Body of pancreas (tissue), 4 donors: ENCODE measurements at regions not wholly inside any gene's neighbourhood (a gene's known extent, or its start where the extent isn't known, plus 50 kb on each side); places are given as distances from the start of the nearest gene placed in this dataset.
A peak's percentile ranks its signal among the peaks of the same experiment; 100 is the strongest.

Experiments
- ATAC-seq: fragments of 150-250 bp; one replicate; pipeline ENCODE4 v1.9.1; 2016
- DNase-seq, 4 donors: peaks; one replicate each; pipeline ENCODE4 v3.0.0-alpha.2; 2019
- H3K27ac ChIP-seq, 4 donors: fragments of 200-600 bp; sonication (generic); 1 replicate in 3 of 4; 2 replicates in 1 of 4; pipeline versions ENCODE4 v1.5.1 to v1.6.1; 2016 to 2019; ENCODE audit warnings: mild to moderate bottlenecking in 1 of 4, mixed read lengths in 1 of 4, moderate library complexity in 1 of 4
- H3K27me3 ChIP-seq, 2 donors: fragments of 200-600 bp; sonication (generic); one replicate each; pipeline ENCODE4 v1.6.0; 2016; ENCODE audit warnings: mild to moderate bottlenecking in 1 of 2
- H3K36me3 ChIP-seq, 2 donors: fragments of 200-600 bp; sonication (generic); replicated peaks in 1 of 2; 2 replicates each; pipeline ENCODE4 v1.5.1; 2016; ENCODE audit warnings: low read depth in 2 of 2; ENCODE audit not compliant: insufficient read depth in 1 of 2
- H3K4me1 ChIP-seq: fragments of 200-600 bp; sonication (generic); one replicate; pipeline ENCODE4 v1.6.0; 2016
- H3K4me3 ChIP-seq, 2 donors: fragments of 200-600 bp; sonication (generic); 1 replicate in 1 of 2; 2 replicates in 1 of 2; pipeline ENCODE4 v1.5.1; 2016 to 2019
- H3K9me3 ChIP-seq, 3 donors: fragments of 200-600 bp; sonication (generic); 1 replicate in 2 of 3; 2 replicates in 1 of 3; pipeline ENCODE4 v1.5.1; 2016
- CTCF ChIP-seq, 7 experiments: fragments of 450-650 bp in 4 of 7; fragments of 200-600 bp in 3 of 7; sonication (generic) in 3 of 7; IDR thresholded peaks; one replicate each; pipeline ENCODE4 v1.5.1; 2016 to 2019; ENCODE audit warnings: antibody characterized with exemption in 7 of 7
- POLR2A ChIP-seq, 3 donors: fragments of 450-650 bp; IDR thresholded peaks; one replicate each; pipeline ENCODE4 v1.6.1; 2016; ENCODE audit warnings: antibody characterized with exemption in 3 of 3, mild to moderate bottlenecking in 2 of 3
- WGBS, 2 donors: methylation state at CpG; one replicate each; pipeline ENCODE4 v1.1.5; 2017; 5-methylcytosine and 5-hydroxymethylcytosine counted together
- intact Hi-C: fragments of 100-400 bp; cut with DNase I; formaldehyde crosslinking; loops from one replicate; pipeline ENCODE4 v1.15.1; 2023

GRCh38 chr2:88281302-88282217 is 111.4 kb downstream of the THNSL2 start:
- WGBS, 2 donors, result 50 to 55% methylated on average over 6 of the region's 6 CpGs

GRCh38 chr2:88269836-88270235 is 99.7 kb downstream of the THNSL2 start:
- Histone ChIP-seq H3K27me3 (no peaks in the 10 kb centered on the region), H3K4me1 (peaks cover 7% of the 10 kb centered on the region), H3K4me3 (no peak overlapping the region), H3K27ac (no peak overlapping the region), H3K9me3 (no peaks in the 10 kb centered on the region), H3K36me3 (no peaks in the 10 kb centered on the region)
- no peak for DNase-seq
- WGBS, 2 donors, result 78 to 85% methylated on average over 5 of the region's 5 CpGs
- TF ChIP-seq POLR2A (IDR thresholded peaks at IDR 0.05) (no peak), CTCF (IDR thresholded peaks at IDR 0.05) (no peak)
- intact Hi-C loops, result no loop called here
- ATAC-seq, result no peak

More at GRCh38 chr2:88281302-88282217, 111.4 kb downstream of the THNSL2 start:
- ATAC-seq (no peak), DNase-seq (peak in 1 of 4 donors; percentile 50)
- no peak for TF ChIP-seq POLR2A (IDR thresholded peaks at IDR 0.05)
- no peak for TF ChIP-seq CTCF (IDR thresholded peaks at IDR 0.05)
- Histone ChIP-seq H3K27ac (no peak overlapping the region), H3K36me3 (no peaks in the 10 kb centered on the region), H3K9me3 (no peaks in the 10 kb centered on the region), H3K27me3 (no peaks in the 10 kb centered on the region), H3K4me1 (no peaks in the 10 kb centered on the region), H3K4me3 (no peak overlapping the region)
- intact Hi-C loops, result no loop called here

- intact Hi-C loops, result no loop called here
- no peak for TF ChIP-seq CTCF (IDR thresholded peaks at IDR 0.05)
- TF ChIP-seq POLR2A (IDR thresholded peaks at IDR 0.05), result no peak
- WGBS, 2 donors, result 33 to 41% methylated on average over 8 of the region's 8 CpGs
- H3K4me3 ChIP-seq, result no peak overlapping the region
- H3K4me1 ChIP-seq, result peaks cover 15% of the 10 kb centered on the region
- no peaks in the 10 kb centered on the region for H3K27me3 ChIP-seq
- H3K27ac ChIP-seq, result peak overlapping the region in 2 of 4 donors; percentile 16 to 64
- peak in 3 of 4 donors; percentile 7 to 55 (median 21) for DNase-seq
- no peaks in the 10 kb centered on the region for H3K9me3 ChIP-seq
- ATAC-seq, result peak; percentile 63
- no peaks in the 10 kb centered on the region for H3K36me3 ChIP-seq
Observed at GRCh38 chr2:88265352-88266303, 95.5 kb downstream of the THNSL2 start.

- TF ChIP-seq CTCF (IDR thresholded peaks at IDR 0.05) (no peak), POLR2A (IDR thresholded peaks at IDR 0.05) (no peak)
- WGBS, 2 donors, result 29 to 40% methylated on average over 5 of the region's 5 CpGs
- Histone ChIP-seq H3K9me3 (no peaks in the 10 kb centered on the region), H3K27me3 (no peaks in the 10 kb centered on the region), H3K27ac (peak overlapping the region in 2 of 4 donors; percentile 21 to 64), H3K4me3 (no peak overlapping the region), H3K4me1 (peaks cover 15% of the 10 kb centered on the region), H3K36me3 (no peaks in the 10 kb centered on the region)
- ATAC-seq, result peak; percentile 77
- DNase-seq, result peak in 1 of 4 donors; percentile 15
- intact Hi-C loops, result no loop called here
Observed at GRCh38 chr2:88263861-88264260, 93.7 kb downstream of the THNSL2 start.
